K562 (cell line): ENCODE measurements at regions not wholly inside any gene's neighbourhood (a gene's known extent, or its start where the extent isn't known, plus 50 kb on each side); places are given as distances from the start of the nearest gene placed in this dataset.

Source experiments
- ARNT ChIP-seq, 2 experiments: fragments of 450-650 bp; IDR thresholded peaks; 2 replicates each; pipeline ENCODE4 v1.6.1; 2016; ENCODE audit warnings: mild to moderate bottlenecking in 1 of 2
- BHLHE40 ChIP-seq: IDR thresholded peaks from 2 replicates; pipeline ENCODE4 v1.6.1; 2011; ENCODE audit warnings: low read length, improper control_type of control experiment
- CBFB ChIP-seq: sonication (generic); formaldehyde crosslinking; IDR thresholded peaks from 2 replicates; pipeline ENCODE4 v1.4.0; 2020; ENCODE audit warnings: mild to moderate bottlenecking, missing genetic modification reagents
- CHCHD3 ChIP-seq: fragments of 250-450 bp; sonication (Bioruptor Pico); IDR thresholded peaks from 2 replicates; pipeline ENCODE4 v2.1.2; 2022; ENCODE audit warnings: mild to moderate bottlenecking
- CREB3 ChIP-seq: fragments of 450-650 bp; conservative IDR thresholded peaks from 2 replicates; pipeline ENCODE4 v1.6.1; 2016; ENCODE audit warnings: missing genetic modification characterization, low read depth, mild to moderate bottlenecking, missing compliant biosample characterization, moderate library complexity
- CTBP1 ChIP-seq: fragments of 450-650 bp; IDR thresholded peaks from 2 replicates; pipeline ENCODE4 v1.6.1; 2016; ENCODE audit warnings: borderline replicate concordance
- DIDO1 ChIP-seq: fragments of 450-650 bp; IDR thresholded peaks from 2 replicates; pipeline ENCODE4 v1.6.1; 2016; ENCODE audit warnings: low read depth, missing biosample characterization, missing genetic modification characterization
- GABPB2 ChIP-seq: fragments of 250-450 bp; sonication (Bioruptor Pico); conservative IDR thresholded peaks from 2 replicates; pipeline ENCODE4 v1.5.1; 2021; ENCODE audit warnings: mild to moderate bottlenecking
- HMGN3 ChIP-seq: IDR thresholded peaks from 2 replicates; pipeline ENCODE4 v1.6.1; 2011; ENCODE audit warnings: borderline replicate concordance, low read depth, mild to moderate bottlenecking, mixed read lengths, low read length; ENCODE audit not compliant: insufficient read length; ENCODE audit errors: extremely low read depth
- KAT7 ChIP-seq: sonication (generic); formaldehyde crosslinking; IDR thresholded peaks from 2 replicates; pipeline ENCODE4 v1.8.0; 2022; ENCODE audit warnings: missing genetic modification reagents, mild to moderate bottlenecking, borderline replicate concordance
- MAFF ChIP-seq: IDR thresholded peaks from 2 replicates; pipeline ENCODE4 v1.6.1; 2012; ENCODE audit warnings: low read length, improper control_type of control experiment
- POLR2B ChIP-seq: fragments of 450-650 bp; IDR thresholded peaks from 2 replicates; pipeline ENCODE4 v1.6.1; 2018; ENCODE audit warnings: low read depth; ENCODE audit not compliant: partially characterized antibody
- RBM15 ChIP-seq: fragments of 200-400 bp; formaldehyde crosslinking; IDR thresholded peaks from 2 replicates; pipeline ENCODE4 v1.6.1; 2018; ENCODE audit warnings: mild to moderate bottlenecking, low read length, moderate library complexity; ENCODE audit not compliant: insufficient read depth
- RCOR1 ChIP-seq, 2 experiments: IDR thresholded peaks; 2 replicates each; pipeline ENCODE4 v1.6.1; 2012; ENCODE audit warnings: low read depth in 2 of 2, low read length in 2 of 2, borderline replicate concordance in 1 of 2, improper control_type of control experiment in 1 of 2
- RUNX1 ChIP-seq: sonication (generic); IDR thresholded peaks from 2 replicates; pipeline ENCODE4 v1.6.1; 2016; ENCODE audit warnings: antibody characterized with exemption, low read depth
- SMAD3 ChIP-seq: fragments of 450-650 bp; formaldehyde crosslinking; conservative IDR thresholded peaks from 2 replicates; pipeline ENCODE4 v1.4.0; 2020; ENCODE audit warnings: mild to moderate bottlenecking
- TAL1 ChIP-seq: fragments of 450-650 bp; IDR thresholded peaks from 2 replicates; pipeline ENCODE4 v1.6.1; 2016; ENCODE audit warnings: mild to moderate bottlenecking
- TBL1XR1 ChIP-seq, 2 experiments: IDR thresholded peaks; 2 replicates each; pipeline ENCODE4 v1.6.1; 2012; ENCODE audit warnings: improper control_type of control experiment in 2 of 2, low read length in 2 of 2, mild to moderate bottlenecking in 1 of 2
- TGIF2 ChIP-seq: sonication (generic); formaldehyde crosslinking; IDR thresholded peaks from 2 replicates; pipeline ENCODE4 v1.8.1; 2022; ENCODE audit warnings: mild to moderate bottlenecking, missing genetic modification reagents, moderate library complexity
- ZNF217 ChIP-seq: sonication (generic); formaldehyde crosslinking; IDR thresholded peaks from 2 replicates; pipeline ENCODE4 v1.8.0; 2022; ENCODE audit warnings: mild to moderate bottlenecking, missing genetic modification reagents
- ZNF263 ChIP-seq: sonication (generic); formaldehyde crosslinking; IDR thresholded peaks from 2 replicates; pipeline ENCODE4 v1.8.0; 2022; ENCODE audit warnings: mild to moderate bottlenecking, missing genetic modification reagents, borderline replicate concordance
- ZNF395 ChIP-seq: fragments of 200-800 bp; sonication (Bioruptor generic); IDR thresholded peaks from 2 replicates; pipeline ENCODE4 v1.6.1; 2017; ENCODE audit warnings: missing genetic modification characterization, missing compliant biosample characterization
- ZNF449 ChIP-seq: fragments of 250-450 bp; sonication (Bioruptor Pico); IDR thresholded peaks from 2 replicates; pipeline ENCODE4 v1.8.0; 2022; ENCODE audit warnings: moderate library complexity, mild to moderate bottlenecking, inconsistent platforms
- ZNF511 ChIP-seq: sonication (generic); formaldehyde crosslinking; IDR thresholded peaks from 2 replicates; pipeline ENCODE4 v1.8.0; 2022; ENCODE audit warnings: mild to moderate bottlenecking, missing genetic modification reagents
- ZNF561 ChIP-seq: fragments of 450-650 bp; formaldehyde crosslinking; conservative IDR thresholded peaks from 2 replicates; pipeline ENCODE4 v1.4.0; 2020; ENCODE audit warnings: mild to moderate bottlenecking, moderate library complexity
- ZNF699 ChIP-seq: fragments of 250-450 bp; sonication (Bioruptor Pico); IDR thresholded peaks from 2 replicates; pipeline ENCODE4 v1.8.0; 2021; ENCODE audit warnings: mild to moderate bottlenecking, moderate library complexity; ENCODE audit not compliant: insufficient replicate concordance

- TF ChIP-seq ZNF395 (no peak), RBM15 (no peak), ZNF699 (CRISPR knock-in tag) (no peak), RCOR1 (IDR thresholded peaks at IDR 0.05; ENCODE audit: borderline replicate concordance in 1 of 2, low read depth in 2 of 2, low read length in 2 of 2) (no peak), ZNF217 (no peak), ARNT (IDR thresholded peaks at IDR 0.05) (no peak), ZNF561 (CRISPR knock-in tag) (no peak), TAL1 (no peak), CHCHD3 (no peak), KAT7 (CRISPR knock-in tag) (no peak), DIDO1 (tag) (no peak), POLR2B (no peak), MAFF (no peak), CTBP1 (no peak; the same call in 1 of the 2 replicates), CBFB (CRISPR knock-in tag) (no peak), ZNF449 (CRISPR knock-in tag) (no peak), TBL1XR1 (IDR thresholded peaks at IDR 0.05; ENCODE audit: low read length in 2 of 2) (no peak), RUNX1 (no peak), ZNF511 (CRISPR knock-in tag) (no peak), ZNF263 (CRISPR knock-in tag) (no peak), HMGN3 (no peak), BHLHE40 (peak; percentile 69), TGIF2 (CRISPR knock-in tag) (no peak), CREB3 (tag) (no peak), SMAD3 (no peak), GABPB2 (CRISPR knock-in tag) (no peak)
Measured at GRCh38 chr20:57092112-57092899, 174.1 kb downstream of the BMP7 start (continued).
